Pancreas (tissue), 10 donors: ENCODE measurements at regions not wholly inside any gene's neighbourhood (a gene's known extent, or its start where the extent isn't known, plus 50 kb on each side); places are given as distances from the start of the nearest gene placed in this dataset.
A peak's percentile ranks its signal among the peaks of the same experiment; 100 is the strongest.

ENCODE experiments used
- ATAC-seq, 4 donors: fragments of 200-7000 bp; cut with Tn5 transposase; one replicate each; pipeline versions ENCODE4 v1.8.0 to v1.9.1; 2020; ENCODE audit warnings: mild to moderate bottlenecking in 4 of 4, moderate library complexity in 4 of 4
- DNase-seq, 6 donors: peaks; one replicate each; pipeline ENCODE4 v3.0.0-alpha.2; 2020
- FAIRE-seq: peaks from 2 replicates; lab custom pipeline; 2012; peaks lifted over from hg19 to GRCh38; lab: Jason Lieb, UNC
- H3K27ac ChIP-seq, 4 donors: fragments of 200-600 bp; sonication (generic); 1 replicate in 3 of 4; 2 replicates in 1 of 4; pipeline versions ENCODE4 v1.5.0 to v1.8.0; 2020
- H3K27me3 ChIP-seq, 4 donors: fragments of 200-600 bp; one replicate each; pipeline ENCODE4 v1.8.0; 2021
- H3K36me3 ChIP-seq, 3 donors: fragments of 200-600 bp; sonication (generic) in 1 of 3; one replicate each; pipeline versions ENCODE4 v1.5.0 to v1.8.0; 2020 to 2021
- H3K4me1 ChIP-seq, 3 donors: fragments of 200-600 bp; one replicate each; pipeline ENCODE4 v1.8.0; 2021
- H3K4me3 ChIP-seq, 4 donors: fragments of 200-600 bp; sonication (generic) in 2 of 4; one replicate each; pipeline versions ENCODE4 v1.5.0 to v1.8.0; 2020 to 2021
- H3K9me3 ChIP-seq, 4 donors: fragments of 200-600 bp; one replicate each; pipeline ENCODE4 v1.8.0; 2021
- WGBS, 2 donors: extraction: QIAGEN DNeasy Blood & Tissue Kit; methylation state at CpG; one replicate each; pipeline ENCODE4 v1.1.7; 2013; 5-methylcytosine and 5-hydroxymethylcytosine counted together
- intact Hi-C, 3 donors: fragments of 100-400 bp; cut with DNase I; formaldehyde crosslinking; loops; one replicate each; pipeline versions ENCODE4 v1.11.1 to v1.14.2; 2022
- TF ChIP-seq, protein P1 (sequence below), 4 donors: fragments of 200-600 bp; sonication (generic) in 3 of 4; IDR thresholded peaks; one replicate each; pipeline versions ENCODE4 v1.5.0 to v1.8.0; 2021; ENCODE audit warnings: antibody characterized with exemption in 4 of 4
- donor health status: healthy with polysubstance abuse.
- donor health status: DM: no; HTN: no; CAD: no; lungs with moderate emphysema.
- donor health status: DM: no; HTN: no; CAD: no.
- donor health status: control.
- donor health status: control.
- donor health status: Bipolar disorder and iron deficiency.
- donor health status: DM: yes; HTN: yes; CAD: no.
- donor health status: DM: no; HTN: no; CAD: no.
- donor health status: DM: no; HTN: no; CAD: no.
- donor health status: DM: yes; HTN: yes; CAD: no.

DNA sequence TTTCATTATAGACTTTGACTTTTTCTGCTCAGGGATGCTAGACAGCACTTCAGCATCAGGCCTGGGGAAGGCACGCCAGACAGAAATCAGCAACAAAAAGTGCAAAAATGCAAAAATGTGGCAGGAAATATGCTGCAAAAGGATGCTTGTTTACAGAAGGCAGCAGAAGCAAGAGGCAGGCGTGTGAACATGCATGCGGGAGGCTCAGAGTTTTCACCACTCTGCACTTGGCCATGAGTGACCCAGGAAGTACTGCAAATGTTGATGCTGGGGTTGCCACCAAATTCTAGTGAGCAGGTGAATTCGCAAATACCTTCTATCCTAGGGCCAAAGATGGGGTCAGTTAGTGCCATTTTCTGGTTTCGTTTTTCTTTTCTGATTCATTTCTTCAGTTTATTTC, 55.5 kb upstream of the ALKAL2 start:
- intact Hi-C loops, result no loop called here
- Histone ChIP-seq H3K36me3 (no peaks in the 10 kb centered on the region), H3K27ac (no peak overlapping the region), H3K4me3 (no peak overlapping the region), H3K4me1 (no peaks in the 10 kb centered on the region), H3K27me3 (peaks cover 0 to 4% (median 0%) of the 10 kb centered on the region in 4 donors), H3K9me3 (no peaks in the 10 kb centered on the region)
- FAIRE-seq, result no peak
- TF ChIP-seq, protein P1, sequence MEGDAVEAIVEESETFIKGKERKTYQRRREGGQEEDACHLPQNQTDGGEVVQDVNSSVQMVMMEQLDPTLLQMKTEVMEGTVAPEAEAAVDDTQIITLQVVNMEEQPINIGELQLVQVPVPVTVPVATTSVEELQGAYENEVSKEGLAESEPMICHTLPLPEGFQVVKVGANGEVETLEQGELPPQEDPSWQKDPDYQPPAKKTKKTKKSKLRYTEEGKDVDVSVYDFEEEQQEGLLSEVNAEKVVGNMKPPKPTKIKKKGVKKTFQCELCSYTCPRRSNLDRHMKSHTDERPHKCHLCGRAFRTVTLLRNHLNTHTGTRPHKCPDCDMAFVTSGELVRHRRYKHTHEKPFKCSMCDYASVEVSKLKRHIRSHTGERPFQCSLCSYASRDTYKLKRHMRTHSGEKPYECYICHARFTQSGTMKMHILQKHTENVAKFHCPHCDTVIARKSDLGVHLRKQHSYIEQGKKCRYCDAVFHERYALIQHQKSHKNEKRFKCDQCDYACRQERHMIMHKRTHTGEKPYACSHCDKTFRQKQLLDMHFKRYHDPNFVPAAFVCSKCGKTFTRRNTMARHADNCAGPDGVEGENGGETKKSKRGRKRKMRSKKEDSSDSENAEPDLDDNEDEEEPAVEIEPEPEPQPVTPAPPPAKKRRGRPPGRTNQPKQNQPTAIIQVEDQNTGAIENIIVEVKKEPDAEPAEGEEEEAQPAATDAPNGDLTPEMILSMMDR (IDR thresholded peaks at IDR 0.05), result no peak
- DNase-seq, result no peak
- ATAC-seq, result no peak
- WGBS, 2 donors, result 68 to 81% methylated on average over 5 of the region's 5 CpGs

DNA sequence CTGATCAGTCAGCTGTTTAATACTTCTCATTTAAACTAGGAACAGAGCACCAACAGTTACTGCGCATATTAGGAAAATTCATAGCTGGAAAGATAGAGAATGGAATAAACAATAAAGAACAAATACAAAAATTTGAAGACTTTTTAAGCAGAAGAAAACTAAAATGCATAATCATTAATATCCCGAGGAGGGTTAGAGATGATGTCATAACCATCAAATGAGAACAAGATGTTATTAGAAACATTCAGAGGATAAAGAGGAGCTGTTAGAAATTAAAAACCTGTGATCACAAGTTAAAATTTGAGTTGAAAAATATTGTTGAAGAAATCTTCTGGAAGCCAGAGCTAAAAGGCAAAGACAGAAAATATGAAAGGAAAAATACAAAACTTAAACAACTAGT, 54.0 kb upstream of the ALKAL2 start:
- Histone ChIP-seq H3K36me3 (no peaks in the 10 kb centered on the region), H3K9me3 (no peaks in the 10 kb centered on the region), H3K27me3 (no peaks in the 10 kb centered on the region), H3K27ac (no peak overlapping the region), H3K4me3 (no peak overlapping the region), H3K4me1 (no peaks in the 10 kb centered on the region)
- FAIRE-seq (no peak), DNase-seq (no peak), ATAC-seq (no peak)
- intact Hi-C loops, result no loop called here
- 68 to 80% methylated on average over 2 of the region's 2 CpGs for WGBS, 2 donors
- TF ChIP-seq, protein P1 (IDR thresholded peaks at IDR 0.05), result no peak

DNA sequence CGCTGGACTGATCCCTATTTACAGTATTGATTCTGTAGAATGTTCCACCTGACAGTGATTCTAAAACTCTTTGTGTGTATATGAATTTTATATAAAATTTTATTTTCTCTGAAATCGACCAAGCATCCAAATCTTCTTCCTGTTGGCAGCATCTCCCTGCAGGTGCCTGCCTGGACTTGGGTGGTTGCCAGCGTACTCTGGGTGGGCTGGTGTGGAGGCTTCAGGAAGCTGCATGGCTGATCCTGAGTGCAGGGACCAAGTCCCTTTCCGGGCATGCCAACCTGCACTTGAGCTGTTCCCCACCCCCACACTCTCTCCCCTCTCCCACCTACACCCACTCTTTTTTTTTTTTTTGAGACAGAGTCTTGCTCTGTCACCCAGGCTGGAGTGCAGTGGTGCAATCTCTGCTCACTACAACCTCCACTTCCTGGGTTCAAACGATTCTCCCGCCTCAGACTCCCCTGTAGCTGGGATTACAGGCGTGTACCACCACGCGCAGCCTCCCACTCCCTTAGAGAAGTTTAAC, 53.2 kb upstream of the ALKAL2 start:
- no peaks in the 10 kb centered on the region for H3K27me3 ChIP-seq
- no peak overlapping the region for H3K27ac ChIP-seq
- DNase-seq (peak in 2 of 6 donors; percentile 49 to 63), ATAC-seq (no peak), FAIRE-seq (no peak)
- WGBS, 2 donors, result 60 to 65% methylated on average over 9 of the region's 9 CpGs
- TF ChIP-seq, protein P1 (IDR thresholded peaks at IDR 0.05), result no peak
- no peak overlapping the region for H3K4me3 ChIP-seq
- intact Hi-C loops, result no loop called here
- H3K36me3 ChIP-seq, result no peaks in the 10 kb centered on the region
- H3K4me1 ChIP-seq, result no peaks in the 10 kb centered on the region
- H3K9me3 ChIP-seq, result no peaks in the 10 kb centered on the region
